HepG2 (cell line): ENCODE measurements at regions not wholly inside any gene's neighbourhood (a gene's known extent, or its start where the extent isn't known, plus 50 kb on each side); places are given as distances from the start of the nearest gene placed in this dataset.
A peak's percentile ranks its signal among the peaks of the same experiment; 100 is the strongest.

ENCODE experiments used
- GATA4 ChIP-seq: sonication (generic); IDR thresholded peaks from 2 replicates; pipeline ENCODE4 v1.6.1; 2016; ENCODE audit warnings: antibody characterized with exemption, low read depth, borderline replicate concordance
- HIVEP1 ChIP-seq: sonication (generic); formaldehyde crosslinking; IDR thresholded peaks from 2 replicates; pipeline ENCODE4 v1.4.0; 2020; ENCODE audit warnings: mild to moderate bottlenecking, missing genetic modification reagents
- PRDM15 ChIP-seq: sonication (generic); formaldehyde crosslinking; IDR thresholded peaks from 2 replicates; pipeline ENCODE4 v1.4.0; 2020; ENCODE audit warnings: missing genetic modification reagents
- SAFB2 ChIP-seq: sonication (generic); formaldehyde crosslinking; IDR thresholded peaks from 2 replicates; pipeline ENCODE4 v1.5.1; 2020; ENCODE audit warnings: missing genetic modification reagents, low read depth, mild to moderate bottlenecking, borderline replicate concordance
- THAP11 ChIP-seq: IDR thresholded peaks from 2 replicates; pipeline ENCODE4 v1.6.1; 2016; ENCODE audit warnings: missing biosample characterization, missing genetic modification reagents
- ZFX ChIP-seq: sonication (generic); formaldehyde crosslinking; IDR thresholded peaks from 2 replicates; pipeline ENCODE4 v1.4.0; 2020; ENCODE audit warnings: mild to moderate bottlenecking, low read depth, missing genetic modification reagents, moderate library complexity
- ZNF317 ChIP-seq: sonication (generic); formaldehyde crosslinking; IDR thresholded peaks from 2 replicates; pipeline ENCODE4 v1.5.0; 2020; ENCODE audit warnings: mild to moderate bottlenecking, missing genetic modification reagents
- ZNF570 ChIP-seq: sonication (generic); formaldehyde crosslinking; IDR thresholded peaks from 2 replicates; pipeline ENCODE4 v1.4.0; 2020; ENCODE audit warnings: mild to moderate bottlenecking, missing genetic modification reagents, borderline replicate concordance
- ZNF652 ChIP-seq: IDR thresholded peaks from 2 replicates; pipeline ENCODE4 v1.6.1; 2016; ENCODE audit warnings: low read depth, borderline replicate concordance
- ZNF660 ChIP-seq: sonication (generic); formaldehyde crosslinking; IDR thresholded peaks from 2 replicates; pipeline ENCODE4 v1.5.1; 2020; ENCODE audit warnings: mild to moderate bottlenecking, low read depth, missing genetic modification reagents, borderline replicate concordance
- TF ChIP-seq, protein P1 (sequence below): sonication (generic); formaldehyde crosslinking; IDR thresholded peaks from one replicate; pipeline ENCODE4 v1.5.1; 2020; ENCODE audit warnings: mild to moderate bottlenecking, missing genetic modification reagents; ENCODE audit errors: not compliant biosample characterization
- TF ChIP-seq, protein P2 (sequence below): sonication (generic); formaldehyde crosslinking; IDR thresholded peaks from 2 replicates; pipeline ENCODE4 v1.4.0; 2020; ENCODE audit warnings: missing genetic modification reagents
- TF ChIP-seq, protein P3 (sequence below): sonication (generic); formaldehyde crosslinking; IDR thresholded peaks from 2 replicates; pipeline ENCODE4 v1.4.0; 2020; ENCODE audit warnings: missing genetic modification reagents

DNA sequence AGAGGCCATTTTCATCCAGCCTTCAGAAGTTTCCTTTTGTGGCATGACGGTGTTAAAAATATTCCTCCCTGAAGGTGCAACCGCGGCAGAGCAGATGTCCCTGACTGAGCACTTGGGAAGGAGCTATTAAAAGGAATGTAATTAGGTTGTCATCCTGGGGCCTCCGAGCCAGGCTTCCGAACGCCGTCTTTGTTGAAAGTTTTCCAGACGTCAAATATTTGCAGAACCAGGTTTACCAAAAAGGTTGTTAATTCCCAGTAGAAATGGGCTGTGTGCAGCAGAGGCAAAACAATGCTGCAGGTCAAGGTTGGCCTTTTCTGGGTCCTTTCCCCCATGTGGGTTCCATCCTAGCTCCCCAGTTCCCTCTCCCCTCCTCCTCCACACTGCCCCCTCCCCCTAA is 88.8 kb upstream of the CALM2 start (continued):
- TF ChIP-seq, protein P1, sequence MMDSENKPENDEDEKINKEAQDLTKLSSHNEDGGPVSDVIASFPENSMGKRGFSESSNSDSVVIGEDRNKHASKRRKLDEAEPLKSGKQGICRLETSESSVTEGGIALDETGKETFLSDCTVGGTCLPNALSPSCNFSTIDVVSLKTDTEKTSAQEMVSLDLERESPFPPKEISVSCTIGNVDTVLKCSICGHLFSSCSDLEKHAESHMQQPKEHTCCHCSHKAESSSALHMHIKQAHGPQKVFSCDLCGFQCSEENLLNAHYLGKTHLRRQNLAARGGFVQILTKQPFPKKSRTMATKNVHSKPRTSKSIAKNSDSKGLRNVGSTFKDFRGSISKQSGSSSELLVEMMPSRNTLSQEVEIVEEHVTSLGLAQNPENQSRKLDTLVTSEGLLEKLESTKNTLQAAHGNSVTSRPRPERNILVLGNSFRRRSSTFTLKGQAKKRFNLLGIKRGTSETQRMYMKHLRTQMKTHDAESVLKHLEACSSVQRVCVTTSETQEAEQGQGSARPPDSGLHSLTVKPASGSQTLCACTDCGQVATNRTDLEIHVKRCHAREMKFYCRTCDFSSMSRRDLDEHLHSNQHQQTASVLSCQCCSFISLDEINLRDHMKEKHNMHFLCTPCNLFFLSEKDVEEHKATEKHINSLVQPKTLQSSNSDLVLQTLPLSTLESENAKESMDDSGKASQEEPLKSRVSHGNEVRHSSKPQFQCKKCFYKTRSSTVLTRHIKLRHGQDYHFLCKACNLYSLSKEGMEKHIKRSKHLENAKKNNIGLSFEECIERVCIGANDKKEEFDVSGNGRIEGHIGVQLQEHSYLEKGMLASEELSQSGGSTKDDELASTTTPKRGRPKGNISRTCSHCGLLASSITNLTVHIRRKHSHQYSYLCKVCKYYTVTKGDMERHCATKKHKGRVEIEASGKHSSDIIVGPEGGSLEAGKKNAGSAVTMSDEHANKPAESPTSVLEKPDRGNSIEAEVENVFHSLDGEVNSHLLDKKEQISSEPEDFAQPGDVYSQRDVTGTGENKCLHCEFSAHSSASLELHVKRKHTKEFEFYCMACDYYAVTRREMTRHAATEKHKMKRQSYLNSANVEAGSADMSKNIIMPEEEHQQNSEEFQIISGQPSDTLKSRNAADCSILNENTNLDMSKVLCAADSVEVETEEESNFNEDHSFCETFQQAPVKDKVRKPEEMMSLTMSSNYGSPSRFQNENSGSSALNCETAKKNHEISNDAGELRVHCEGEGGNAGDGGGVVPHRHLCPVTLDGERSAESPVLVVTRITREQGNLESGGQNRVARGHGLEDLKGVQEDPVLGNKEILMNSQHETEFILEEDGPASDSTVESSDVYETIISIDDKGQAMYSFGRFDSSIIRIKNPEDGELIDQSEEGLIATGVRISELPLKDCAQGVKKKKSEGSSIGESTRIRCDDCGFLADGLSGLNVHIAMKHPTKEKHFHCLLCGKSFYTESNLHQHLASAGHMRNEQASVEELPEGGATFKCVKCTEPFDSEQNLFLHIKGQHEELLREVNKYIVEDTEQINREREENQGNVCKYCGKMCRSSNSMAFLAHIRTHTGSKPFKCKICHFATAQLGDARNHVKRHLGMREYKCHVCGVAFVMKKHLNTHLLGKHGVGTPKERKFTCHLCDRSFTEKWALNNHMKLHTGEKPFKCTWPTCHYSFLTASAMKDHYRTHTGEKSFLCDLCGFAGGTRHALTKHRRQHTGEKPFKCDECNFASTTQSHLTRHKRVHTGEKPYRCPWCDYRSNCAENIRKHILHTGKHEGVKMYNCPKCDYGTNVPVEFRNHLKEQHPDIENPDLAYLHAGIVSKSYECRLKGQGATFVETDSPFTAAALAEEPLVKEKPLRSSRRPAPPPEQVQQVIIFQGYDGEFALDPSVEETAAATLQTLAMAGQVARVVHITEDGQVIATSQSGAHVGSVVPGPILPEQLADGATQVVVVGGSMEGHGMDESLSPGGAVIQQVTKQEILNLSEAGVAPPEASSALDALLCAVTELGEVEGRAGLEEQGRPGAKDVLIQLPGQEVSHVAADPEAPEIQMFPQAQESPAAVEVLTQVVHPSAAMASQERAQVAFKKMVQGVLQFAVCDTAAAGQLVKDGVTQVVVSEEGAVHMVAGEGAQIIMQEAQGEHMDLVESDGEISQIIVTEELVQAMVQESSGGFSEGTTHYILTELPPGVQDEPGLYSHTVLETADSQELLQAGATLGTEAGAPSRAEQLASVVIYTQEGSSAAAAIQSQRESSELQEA (CRISPR knock-in tag), result no peak
- TF ChIP-seq ZNF660 (CRISPR knock-in tag), result no peak
- TF ChIP-seq, protein P2, sequence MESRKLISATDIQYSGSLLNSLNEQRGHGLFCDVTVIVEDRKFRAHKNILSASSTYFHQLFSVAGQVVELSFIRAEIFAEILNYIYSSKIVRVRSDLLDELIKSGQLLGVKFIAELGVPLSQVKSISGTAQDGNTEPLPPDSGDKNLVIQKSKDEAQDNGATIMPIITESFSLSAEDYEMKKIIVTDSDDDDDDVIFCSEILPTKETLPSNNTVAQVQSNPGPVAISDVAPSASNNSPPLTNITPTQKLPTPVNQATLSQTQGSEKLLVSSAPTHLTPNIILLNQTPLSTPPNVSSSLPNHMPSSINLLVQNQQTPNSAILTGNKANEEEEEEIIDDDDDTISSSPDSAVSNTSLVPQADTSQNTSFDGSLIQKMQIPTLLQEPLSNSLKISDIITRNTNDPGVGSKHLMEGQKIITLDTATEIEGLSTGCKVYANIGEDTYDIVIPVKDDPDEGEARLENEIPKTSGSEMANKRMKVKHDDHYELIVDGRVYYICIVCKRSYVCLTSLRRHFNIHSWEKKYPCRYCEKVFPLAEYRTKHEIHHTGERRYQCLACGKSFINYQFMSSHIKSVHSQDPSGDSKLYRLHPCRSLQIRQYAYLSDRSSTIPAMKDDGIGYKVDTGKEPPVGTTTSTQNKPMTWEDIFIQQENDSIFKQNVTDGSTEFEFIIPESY (CRISPR knock-in tag), result no peak
- TF ChIP-seq GATA4, result no peak
- no peak for TF ChIP-seq ZNF652 (CRISPR knock-in tag)
- TF ChIP-seq ZNF570 (CRISPR knock-in tag), result no peak
- TF ChIP-seq HIVEP1 (CRISPR knock-in tag), result no peak
- TF ChIP-seq, protein P3, sequence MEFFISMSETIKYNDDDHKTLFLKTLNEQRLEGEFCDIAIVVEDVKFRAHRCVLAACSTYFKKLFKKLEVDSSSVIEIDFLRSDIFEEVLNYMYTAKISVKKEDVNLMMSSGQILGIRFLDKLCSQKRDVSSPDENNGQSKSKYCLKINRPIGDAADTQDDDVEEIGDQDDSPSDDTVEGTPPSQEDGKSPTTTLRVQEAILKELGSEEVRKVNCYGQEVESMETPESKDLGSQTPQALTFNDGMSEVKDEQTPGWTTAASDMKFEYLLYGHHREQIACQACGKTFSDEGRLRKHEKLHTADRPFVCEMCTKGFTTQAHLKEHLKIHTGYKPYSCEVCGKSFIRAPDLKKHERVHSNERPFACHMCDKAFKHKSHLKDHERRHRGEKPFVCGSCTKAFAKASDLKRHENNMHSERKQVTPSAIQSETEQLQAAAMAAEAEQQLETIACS (CRISPR knock-in tag), result no peak
- TF ChIP-seq PRDM15 (CRISPR knock-in tag), result no peak
- no peak for TF ChIP-seq ZNF317 (CRISPR knock-in tag)
- TF ChIP-seq THAP11, result no peak
- no peak for TF ChIP-seq SAFB2 (CRISPR knock-in tag)
- TF ChIP-seq ZFX (CRISPR knock-in tag), result 0 out of 2 replicates have a peak, but pooled peaks have one; percentile 26
